Liver (tissue), 8 donors: ENCODE measurements at regions not wholly inside any gene's neighbourhood (a gene's known extent, or its start where the extent isn't known, plus 50 kb on each side); places are given as distances from the start of the nearest gene placed in this dataset.

Experiments used
- DNase-seq: peaks from one replicate; pipeline ENCODE4 v3.0.0-alpha.2; 2017; ENCODE audit warnings: low spot score
- H3K27ac ChIP-seq, 2 donors: one replicate each; pipeline ENCODE4 v1.7.0; 2013; ENCODE audit warnings: inconsistent platforms in 2 of 2, low read length in 2 of 2, control low read depth in 1 of 2, low read depth in 1 of 2, mild to moderate bottlenecking in 1 of 2
- H3K27me3 ChIP-seq, 4 donors: one replicate each; pipeline versions ENCODE4 v1.6.1 to v1.7.0; 2013; ENCODE audit warnings: low read length in 3 of 4, inconsistent platforms in 1 of 4, mild to moderate bottlenecking in 1 of 4, moderate library complexity in 1 of 4; ENCODE audit not compliant: control insufficient read depth in 4 of 4, insufficient read depth in 4 of 4
- H3K36me3 ChIP-seq, 4 donors: one replicate each; pipeline versions ENCODE4 v1.6.1 to v1.7.0; 2013; ENCODE audit warnings: low read length in 3 of 4, mild to moderate bottlenecking in 3 of 4, low read depth in 1 of 4, moderate library complexity in 1 of 4; ENCODE audit not compliant: control insufficient read depth in 4 of 4, insufficient read depth in 3 of 4
- H3K4me1 ChIP-seq, 4 donors: one replicate each; pipeline versions ENCODE4 v1.6.1 to v1.7.0; 2013; ENCODE audit warnings: low read length in 3 of 4, mild to moderate bottlenecking in 3 of 4, moderate library complexity in 1 of 4; ENCODE audit not compliant: control insufficient read depth in 4 of 4, insufficient read depth in 4 of 4
- H3K4me3 ChIP-seq, 3 donors: one replicate each; pipeline versions ENCODE4 v1.6.1 to v1.7.0; 2013; ENCODE audit warnings: low read length in 3 of 3, control low read depth in 1 of 3, low read depth in 1 of 3, mild to moderate bottlenecking in 1 of 3
- H3K9ac ChIP-seq, 2 donors: one replicate each; pipeline ENCODE4 v1.7.0; 2013; ENCODE audit warnings: low read length in 2 of 2, mild to moderate bottlenecking in 2 of 2, moderate library complexity in 2 of 2, control low read depth in 1 of 2, low read depth in 1 of 2
- H3K9me3 ChIP-seq, 4 donors: one replicate each; pipeline versions ENCODE4 v1.6.1 to v1.7.0; 2013; ENCODE audit warnings: low read length in 3 of 4; ENCODE audit not compliant: control insufficient read depth in 4 of 4
- EGR1 ChIP-seq, 2 donors: IDR thresholded peaks; 2 replicates each; pipeline ENCODE4 v1.6.1; 2016 to 2018; ENCODE audit warnings: antibody characterized with exemption in 2 of 2, low read depth in 2 of 2
- FOXA1 ChIP-seq: IDR thresholded peaks from 2 replicates; pipeline ENCODE4 v1.6.1; 2016; ENCODE audit warnings: antibody characterized with exemption
- FOXA2 ChIP-seq: IDR thresholded peaks from 2 replicates; pipeline ENCODE4 v1.6.1; 2016; ENCODE audit warnings: antibody characterized with exemption
- GABPA ChIP-seq, 2 donors: IDR thresholded peaks in 1 of 2; conservative IDR thresholded peaks in 1 of 2; 2 replicates each; pipeline ENCODE4 v1.6.1; 2016; ENCODE audit warnings: antibody characterized with exemption in 2 of 2, mild to moderate bottlenecking in 1 of 2, moderate library complexity in 1 of 2
- HNF4A ChIP-seq, 2 donors: conservative IDR thresholded peaks; 2 replicates each; pipeline ENCODE4 v1.6.1; 2016; ENCODE audit warnings: antibody characterized with exemption in 2 of 2, mild to moderate bottlenecking in 2 of 2
- HNF4G ChIP-seq: IDR thresholded peaks from 2 replicates; pipeline ENCODE4 v1.6.1; 2016; ENCODE audit warnings: antibody characterized with exemption
- JUND ChIP-seq, 2 donors: IDR thresholded peaks; 2 replicates each; pipeline ENCODE4 v1.6.1; 2016; ENCODE audit warnings: antibody characterized with exemption in 2 of 2
- NR2F2 ChIP-seq: IDR thresholded peaks from 2 replicates; pipeline ENCODE4 v1.6.1; 2016; ENCODE audit warnings: antibody characterized with exemption
- RAD21 ChIP-seq, 2 donors: IDR thresholded peaks; 2 replicates each; pipeline ENCODE4 v1.6.1; 2016; ENCODE audit warnings: antibody characterized with exemption in 2 of 2, mild to moderate bottlenecking in 2 of 2
- RXRA ChIP-seq, 2 donors: IDR thresholded peaks; 2 replicates each; pipeline ENCODE4 v1.6.1; 2017 to 2018; ENCODE audit warnings: antibody characterized with exemption in 2 of 2, mild to moderate bottlenecking in 1 of 2
- SP1 ChIP-seq: IDR thresholded peaks from 2 replicates; pipeline ENCODE4 v1.6.1; 2018; ENCODE audit warnings: antibody characterized with exemption, mild to moderate bottlenecking
- TAF1 ChIP-seq: conservative IDR thresholded peaks from 2 replicates; pipeline ENCODE4 v1.6.1; 2016; ENCODE audit warnings: antibody characterized with exemption, mild to moderate bottlenecking
- YY1 ChIP-seq: IDR thresholded peaks from 2 replicates; pipeline ENCODE4 v1.6.1; 2016; ENCODE audit warnings: antibody characterized with exemption, mild to moderate bottlenecking
- WGBS: extraction: QIAGEN DNeasy Blood & Tissue Kit; methylation state at CpG from one replicate; pipeline ENCODE4 v1.1.7; 2013; 5-methylcytosine and 5-hydroxymethylcytosine counted together
- TF ChIP-seq, protein P1 (sequence below): fragments of 150-350 bp; IDR thresholded peaks from 2 replicates; pipeline ENCODE4 v1.5.1; 2017; ENCODE audit warnings: improper control_type of control experiment, low read depth, low read length; ENCODE audit not compliant: missing input control
- TF ChIP-seq, protein P2 (sequence below): IDR thresholded peaks from 2 replicates; pipeline ENCODE4 v1.6.1; 2016; ENCODE audit warnings: antibody characterized with exemption
- TF ChIP-seq, protein P3 (sequence below): IDR thresholded peaks from 2 replicates; pipeline ENCODE4 v1.6.1; 2016; ENCODE audit warnings: antibody characterized with exemption
- TF ChIP-seq, protein P4 (sequence below): IDR thresholded peaks from 2 replicates; pipeline ENCODE4 v1.6.1; 2016; ENCODE audit warnings: antibody characterized with exemption, mild to moderate bottlenecking
- TF ChIP-seq, protein P5 (sequence below): IDR thresholded peaks from 2 replicates; pipeline ENCODE4 v1.6.1; 2016; ENCODE audit warnings: antibody characterized with exemption
- donor health status: healthy.
- donor health status: healthy.
- donor health status: healthy.
- donor health status: healthy.
- donor health status: healthy.

DNA sequence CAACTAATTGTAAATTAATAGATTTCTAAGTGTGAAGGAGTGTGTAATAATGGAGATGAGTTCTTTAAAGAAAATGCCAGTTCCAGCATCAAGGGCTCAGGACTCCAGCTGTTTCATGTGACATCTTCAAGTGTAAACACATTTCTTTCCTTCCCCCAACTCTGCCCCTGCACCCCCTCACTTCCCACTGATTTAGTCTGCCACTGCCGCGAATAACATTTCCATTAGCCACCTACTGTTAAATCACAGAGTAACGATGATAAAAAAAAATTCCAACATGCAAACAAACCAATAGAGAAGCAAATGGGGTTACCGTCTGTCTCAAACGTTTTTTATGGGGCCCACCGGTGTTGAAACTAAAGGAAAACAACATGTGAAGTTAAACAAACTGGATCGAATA, 414.3 kb downstream of the SAMD5 start:
- no peaks in the 10 kb centered on the region for H3K27me3 ChIP-seq
- no peak overlapping the region for H3K4me3 ChIP-seq
- no peak for DNase-seq
- peaks cover 3 to 8% (median 5%) of the 10 kb centered on the region in 4 donors for H3K9me3 ChIP-seq
- no peak overlapping the region for H3K9ac ChIP-seq
- 51% methylated on average over 7 of the region's 7 CpGs for WGBS
- H3K36me3 ChIP-seq, result no peaks in the 10 kb centered on the region
- TF ChIP-seq EGR1 (IDR thresholded peaks at IDR 0.05; ENCODE audit: low read depth in 2 of 2) (no peak), HNF4A (conservative IDR thresholded peaks at IDR 0.05) (no peak), GABPA (IDR thresholded peaks at IDR 0.05 in 1 of 2, conservative IDR thresholded peaks at IDR 0.05 in 1 of 2) (no peak), RXRA (IDR thresholded peaks at IDR 0.05) (no peak), YY1 (no peak), FOXA2 (no peak)
- TF ChIP-seq, protein P1, sequence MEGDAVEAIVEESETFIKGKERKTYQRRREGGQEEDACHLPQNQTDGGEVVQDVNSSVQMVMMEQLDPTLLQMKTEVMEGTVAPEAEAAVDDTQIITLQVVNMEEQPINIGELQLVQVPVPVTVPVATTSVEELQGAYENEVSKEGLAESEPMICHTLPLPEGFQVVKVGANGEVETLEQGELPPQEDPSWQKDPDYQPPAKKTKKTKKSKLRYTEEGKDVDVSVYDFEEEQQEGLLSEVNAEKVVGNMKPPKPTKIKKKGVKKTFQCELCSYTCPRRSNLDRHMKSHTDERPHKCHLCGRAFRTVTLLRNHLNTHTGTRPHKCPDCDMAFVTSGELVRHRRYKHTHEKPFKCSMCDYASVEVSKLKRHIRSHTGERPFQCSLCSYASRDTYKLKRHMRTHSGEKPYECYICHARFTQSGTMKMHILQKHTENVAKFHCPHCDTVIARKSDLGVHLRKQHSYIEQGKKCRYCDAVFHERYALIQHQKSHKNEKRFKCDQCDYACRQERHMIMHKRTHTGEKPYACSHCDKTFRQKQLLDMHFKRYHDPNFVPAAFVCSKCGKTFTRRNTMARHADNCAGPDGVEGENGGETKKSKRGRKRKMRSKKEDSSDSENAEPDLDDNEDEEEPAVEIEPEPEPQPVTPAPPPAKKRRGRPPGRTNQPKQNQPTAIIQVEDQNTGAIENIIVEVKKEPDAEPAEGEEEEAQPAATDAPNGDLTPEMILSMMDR, result no peak
- TF ChIP-seq, protein P2, sequence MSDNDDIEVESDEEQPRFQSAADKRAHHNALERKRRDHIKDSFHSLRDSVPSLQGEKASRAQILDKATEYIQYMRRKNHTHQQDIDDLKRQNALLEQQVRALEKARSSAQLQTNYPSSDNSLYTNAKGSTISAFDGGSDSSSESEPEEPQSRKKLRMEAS, result no peak
- TF ChIP-seq, protein P3, sequence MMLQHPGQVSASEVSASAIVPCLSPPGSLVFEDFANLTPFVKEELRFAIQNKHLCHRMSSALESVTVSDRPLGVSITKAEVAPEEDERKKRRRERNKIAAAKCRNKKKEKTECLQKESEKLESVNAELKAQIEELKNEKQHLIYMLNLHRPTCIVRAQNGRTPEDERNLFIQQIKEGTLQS, result no peak
- H3K4me1 ChIP-seq, result no peaks in the 10 kb centered on the region
- H3K27ac ChIP-seq, result no peak overlapping the region

DNA sequence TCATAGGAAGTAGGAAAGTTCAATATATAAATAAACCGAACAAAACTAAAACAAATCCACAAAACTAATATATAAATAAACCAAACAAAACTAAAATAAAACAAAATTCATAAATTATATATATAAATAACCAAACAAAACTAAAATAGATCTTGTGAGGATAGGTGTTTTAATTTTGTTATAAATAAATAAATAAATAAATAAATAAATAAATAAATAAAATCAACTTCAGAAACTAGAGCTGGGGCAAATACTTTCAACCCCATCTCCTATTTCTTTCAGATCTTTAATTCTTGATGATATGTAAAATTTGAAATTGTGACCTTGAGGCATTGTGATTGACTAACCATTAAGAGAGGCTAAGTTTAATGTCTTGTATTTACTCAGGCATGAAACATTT, 416.1 kb downstream of the SAMD5 start:
- H3K4me3 ChIP-seq, result no peak overlapping the region
- DNase-seq, result no peak
- H3K36me3 ChIP-seq, result no peaks in the 10 kb centered on the region
- no peaks in the 10 kb centered on the region for H3K4me1 ChIP-seq
- WGBS, result 89% methylated on average over 1 of the region's 1 CpG
- no peak overlapping the region for H3K9ac ChIP-seq
- no peaks in the 10 kb centered on the region for H3K27me3 ChIP-seq
- TF ChIP-seq, protein P3, result no peak
- TF ChIP-seq NR2F2 (no peak), FOXA1 (no peak), EGR1 (IDR thresholded peaks at IDR 0.05; ENCODE audit: low read depth in 2 of 2) (no peak), RAD21 (IDR thresholded peaks at IDR 0.05) (no peak), YY1 (no peak), RXRA (IDR thresholded peaks at IDR 0.05) (no peak), GABPA (IDR thresholded peaks at IDR 0.05 in 1 of 2, conservative IDR thresholded peaks at IDR 0.05 in 1 of 2) (no peak), JUND (IDR thresholded peaks at IDR 0.05) (no peak), HNF4G (no peak), FOXA2 (no peak), TAF1 (no peak), SP1 (no peak), HNF4A (conservative IDR thresholded peaks at IDR 0.05) (no peak)
- TF ChIP-seq, protein P4, sequence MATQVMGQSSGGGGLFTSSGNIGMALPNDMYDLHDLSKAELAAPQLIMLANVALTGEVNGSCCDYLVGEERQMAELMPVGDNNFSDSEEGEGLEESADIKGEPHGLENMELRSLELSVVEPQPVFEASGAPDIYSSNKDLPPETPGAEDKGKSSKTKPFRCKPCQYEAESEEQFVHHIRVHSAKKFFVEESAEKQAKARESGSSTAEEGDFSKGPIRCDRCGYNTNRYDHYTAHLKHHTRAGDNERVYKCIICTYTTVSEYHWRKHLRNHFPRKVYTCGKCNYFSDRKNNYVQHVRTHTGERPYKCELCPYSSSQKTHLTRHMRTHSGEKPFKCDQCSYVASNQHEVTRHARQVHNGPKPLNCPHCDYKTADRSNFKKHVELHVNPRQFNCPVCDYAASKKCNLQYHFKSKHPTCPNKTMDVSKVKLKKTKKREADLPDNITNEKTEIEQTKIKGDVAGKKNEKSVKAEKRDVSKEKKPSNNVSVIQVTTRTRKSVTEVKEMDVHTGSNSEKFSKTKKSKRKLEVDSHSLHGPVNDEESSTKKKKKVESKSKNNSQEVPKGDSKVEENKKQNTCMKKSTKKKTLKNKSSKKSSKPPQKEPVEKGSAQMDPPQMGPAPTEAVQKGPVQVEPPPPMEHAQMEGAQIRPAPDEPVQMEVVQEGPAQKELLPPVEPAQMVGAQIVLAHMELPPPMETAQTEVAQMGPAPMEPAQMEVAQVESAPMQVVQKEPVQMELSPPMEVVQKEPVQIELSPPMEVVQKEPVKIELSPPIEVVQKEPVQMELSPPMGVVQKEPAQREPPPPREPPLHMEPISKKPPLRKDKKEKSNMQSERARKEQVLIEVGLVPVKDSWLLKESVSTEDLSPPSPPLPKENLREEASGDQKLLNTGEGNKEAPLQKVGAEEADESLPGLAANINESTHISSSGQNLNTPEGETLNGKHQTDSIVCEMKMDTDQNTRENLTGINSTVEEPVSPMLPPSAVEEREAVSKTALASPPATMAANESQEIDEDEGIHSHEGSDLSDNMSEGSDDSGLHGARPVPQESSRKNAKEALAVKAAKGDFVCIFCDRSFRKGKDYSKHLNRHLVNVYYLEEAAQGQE, result no peak
- TF ChIP-seq, protein P1, result no peak
- TF ChIP-seq, protein P2, result no peak
- TF ChIP-seq, protein P5, sequence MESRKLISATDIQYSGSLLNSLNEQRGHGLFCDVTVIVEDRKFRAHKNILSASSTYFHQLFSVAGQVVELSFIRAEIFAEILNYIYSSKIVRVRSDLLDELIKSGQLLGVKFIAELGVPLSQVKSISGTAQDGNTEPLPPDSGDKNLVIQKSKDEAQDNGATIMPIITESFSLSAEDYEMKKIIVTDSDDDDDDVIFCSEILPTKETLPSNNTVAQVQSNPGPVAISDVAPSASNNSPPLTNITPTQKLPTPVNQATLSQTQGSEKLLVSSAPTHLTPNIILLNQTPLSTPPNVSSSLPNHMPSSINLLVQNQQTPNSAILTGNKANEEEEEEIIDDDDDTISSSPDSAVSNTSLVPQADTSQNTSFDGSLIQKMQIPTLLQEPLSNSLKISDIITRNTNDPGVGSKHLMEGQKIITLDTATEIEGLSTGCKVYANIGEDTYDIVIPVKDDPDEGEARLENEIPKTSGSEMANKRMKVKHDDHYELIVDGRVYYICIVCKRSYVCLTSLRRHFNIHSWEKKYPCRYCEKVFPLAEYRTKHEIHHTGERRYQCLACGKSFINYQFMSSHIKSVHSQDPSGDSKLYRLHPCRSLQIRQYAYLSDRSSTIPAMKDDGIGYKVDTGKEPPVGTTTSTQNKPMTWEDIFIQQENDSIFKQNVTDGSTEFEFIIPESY, result no peak
- H3K9me3 ChIP-seq, result peaks cover 3 to 8% (median 5%) of the 10 kb centered on the region in 4 donors
- H3K27ac ChIP-seq, result no peak overlapping the region
